ENCODE measurements at regions not wholly inside any gene's neighbourhood (a gene's known extent, or its start where the extent isn't known, plus 50 kb on each side); places are given as distances from the start of the nearest gene placed in this dataset.

- TF ChIP-seq, protein P1, sequence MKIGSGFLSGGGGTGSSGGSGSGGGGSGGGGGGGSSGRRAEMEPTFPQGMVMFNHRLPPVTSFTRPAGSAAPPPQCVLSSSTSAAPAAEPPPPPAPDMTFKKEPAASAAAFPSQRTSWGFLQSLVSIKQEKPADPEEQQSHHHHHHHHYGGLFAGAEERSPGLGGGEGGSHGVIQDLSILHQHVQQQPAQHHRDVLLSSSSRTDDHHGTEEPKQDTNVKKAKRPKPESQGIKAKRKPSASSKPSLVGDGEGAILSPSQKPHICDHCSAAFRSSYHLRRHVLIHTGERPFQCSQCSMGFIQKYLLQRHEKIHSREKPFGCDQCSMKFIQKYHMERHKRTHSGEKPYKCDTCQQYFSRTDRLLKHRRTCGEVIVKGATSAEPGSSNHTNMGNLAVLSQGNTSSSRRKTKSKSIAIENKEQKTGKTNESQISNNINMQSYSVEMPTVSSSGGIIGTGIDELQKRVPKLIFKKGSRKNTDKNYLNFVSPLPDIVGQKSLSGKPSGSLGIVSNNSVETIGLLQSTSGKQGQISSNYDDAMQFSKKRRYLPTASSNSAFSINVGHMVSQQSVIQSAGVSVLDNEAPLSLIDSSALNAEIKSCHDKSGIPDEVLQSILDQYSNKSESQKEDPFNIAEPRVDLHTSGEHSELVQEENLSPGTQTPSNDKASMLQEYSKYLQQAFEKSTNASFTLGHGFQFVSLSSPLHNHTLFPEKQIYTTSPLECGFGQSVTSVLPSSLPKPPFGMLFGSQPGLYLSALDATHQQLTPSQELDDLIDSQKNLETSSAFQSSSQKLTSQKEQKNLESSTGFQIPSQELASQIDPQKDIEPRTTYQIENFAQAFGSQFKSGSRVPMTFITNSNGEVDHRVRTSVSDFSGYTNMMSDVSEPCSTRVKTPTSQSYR (CRISPR knock-in tag; IDR thresholded peaks at IDR 0.05), result no peak
- TF ChIP-seq GRHL2 (CRISPR knock-in tag; IDR thresholded peaks at IDR 0.05; ENCODE audit: insufficient replicate concordance, severe bottlenecking), result no peak
These were observed 260.3 kb upstream of the RPS6KA3 start (continued) for GRCh38 chrX:20527041-20527440.

DNA sequence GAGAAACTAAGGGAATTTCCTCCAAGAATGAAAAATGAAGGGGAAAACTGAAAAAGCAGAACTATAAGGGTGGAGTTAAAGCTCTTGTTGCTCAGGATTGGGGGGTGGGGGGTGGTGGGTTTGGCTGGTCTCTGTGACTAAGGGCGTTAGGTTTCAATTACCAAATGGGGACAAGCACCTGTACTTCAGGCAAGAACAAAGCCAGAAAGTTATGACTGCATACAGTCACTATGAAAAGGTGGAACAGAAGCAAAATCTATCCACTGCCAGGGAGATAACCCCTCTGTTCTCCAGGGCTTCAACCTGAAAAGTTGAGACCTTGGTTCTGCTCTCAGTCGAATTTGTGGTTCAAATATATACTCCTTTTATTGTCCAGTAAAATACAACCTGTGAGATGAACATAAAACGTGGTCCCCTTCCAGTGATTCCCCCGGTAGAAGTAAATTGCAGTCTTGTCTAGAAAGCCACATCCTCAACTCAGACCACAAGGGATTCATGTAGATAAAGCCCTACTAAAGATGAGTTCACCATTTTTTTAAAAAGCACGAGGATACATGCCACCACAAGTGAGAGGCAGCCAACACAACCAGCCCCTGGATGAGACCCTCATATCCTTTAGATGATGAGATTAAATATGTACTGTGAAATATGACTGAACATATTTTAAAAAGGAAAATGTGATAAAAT, 257.1 kb upstream of the RPS6KA3 start:
- DNase-seq (ENCODE audit: low spot score), result no peak
- peaks cover 7% of the 10 kb centered on the region for H3K4me1 Mint-ChIP-seq
- no peak for TF ChIP-seq GTF2I (CRISPR knock-in tag; conservative IDR thresholded peaks at IDR 0.05)
- TF ChIP-seq ZNF263 (CRISPR knock-in tag; IDR thresholded peaks at IDR 0.05; ENCODE audit: low read depth), result no peak
- TF ChIP-seq GRHL2 (CRISPR knock-in tag; IDR thresholded peaks at IDR 0.05; ENCODE audit: insufficient replicate concordance, severe bottlenecking), result no peak
- TF ChIP-seq ZNF423 (CRISPR knock-in tag; IDR thresholded peaks at IDR 0.05), result no peak
- TF ChIP-seq CREB1 (CRISPR knock-in tag; IDR thresholded peaks at IDR 0.05), result no peak
- no peak for TF ChIP-seq ZNF317 (CRISPR knock-in tag; IDR thresholded peaks at IDR 0.05; ENCODE audit: borderline replicate concordance, low read depth)
- TF ChIP-seq ELF4 (CRISPR knock-in tag; IDR thresholded peaks at IDR 0.05; ENCODE audit: low read depth), result no peak
- no peak for TF ChIP-seq ERG (CRISPR knock-in tag; IDR thresholded peaks at IDR 0.05)
- no peak for TF ChIP-seq AFF4 (CRISPR knock-in tag; IDR thresholded peaks at IDR 0.05; ENCODE audit: borderline replicate concordance)
- no peak for TF ChIP-seq RORB (CRISPR knock-in tag; IDR thresholded peaks at IDR 0.05)
- no peak for TF ChIP-seq ATF3 (CRISPR knock-in tag; conservative IDR thresholded peaks at IDR 0.05)
- TF ChIP-seq TEAD4 (CRISPR knock-in tag; IDR thresholded peaks at IDR 0.05), result no peak
- no peak for TF ChIP-seq ZBTB21 (CRISPR knock-in tag; IDR thresholded peaks at IDR 0.05; ENCODE audit: borderline replicate concordance)
- no peak for TF ChIP-seq ZNF671 (CRISPR knock-in tag; IDR thresholded peaks at IDR 0.05)
- no peak for TF ChIP-seq SMAD3 (CRISPR knock-in tag; IDR thresholded peaks at IDR 0.05; ENCODE audit: borderline replicate concordance)
- TF ChIP-seq ATF2 (CRISPR knock-in tag; IDR thresholded peaks at IDR 0.05; ENCODE audit: borderline replicate concordance, low read depth), result no peak
- TF ChIP-seq TEAD1 (CRISPR knock-in tag; IDR thresholded peaks at IDR 0.05), result no peak
- no peak for TF ChIP-seq HMGXB4 (CRISPR knock-in tag; IDR thresholded peaks at IDR 0.05)
- TF ChIP-seq, protein P2, sequence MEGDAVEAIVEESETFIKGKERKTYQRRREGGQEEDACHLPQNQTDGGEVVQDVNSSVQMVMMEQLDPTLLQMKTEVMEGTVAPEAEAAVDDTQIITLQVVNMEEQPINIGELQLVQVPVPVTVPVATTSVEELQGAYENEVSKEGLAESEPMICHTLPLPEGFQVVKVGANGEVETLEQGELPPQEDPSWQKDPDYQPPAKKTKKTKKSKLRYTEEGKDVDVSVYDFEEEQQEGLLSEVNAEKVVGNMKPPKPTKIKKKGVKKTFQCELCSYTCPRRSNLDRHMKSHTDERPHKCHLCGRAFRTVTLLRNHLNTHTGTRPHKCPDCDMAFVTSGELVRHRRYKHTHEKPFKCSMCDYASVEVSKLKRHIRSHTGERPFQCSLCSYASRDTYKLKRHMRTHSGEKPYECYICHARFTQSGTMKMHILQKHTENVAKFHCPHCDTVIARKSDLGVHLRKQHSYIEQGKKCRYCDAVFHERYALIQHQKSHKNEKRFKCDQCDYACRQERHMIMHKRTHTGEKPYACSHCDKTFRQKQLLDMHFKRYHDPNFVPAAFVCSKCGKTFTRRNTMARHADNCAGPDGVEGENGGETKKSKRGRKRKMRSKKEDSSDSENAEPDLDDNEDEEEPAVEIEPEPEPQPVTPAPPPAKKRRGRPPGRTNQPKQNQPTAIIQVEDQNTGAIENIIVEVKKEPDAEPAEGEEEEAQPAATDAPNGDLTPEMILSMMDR (IDR thresholded peaks at IDR 0.05), result no peak
- ATAC-seq, result no peak
- no peaks in the 10 kb centered on the region for H3K9me3 Mint-ChIP-seq
- ChIA-PET POLR2A (no interaction called here), CTCF (no interaction called here)
- no peak overlapping the region for H3K27ac Mint-ChIP-seq
- no peak overlapping the region for H3K4me3 Mint-ChIP-seq
- H3K36me3 Mint-ChIP-seq, result no peaks in the 10 kb centered on the region
- no peaks in the 10 kb centered on the region; the same call in 1 of the 2 replicates for H3K27me3 Mint-ChIP-seq (ENCODE audit: low read depth)

Data from WTC11 (cell line).